Smooth muscle cell (in vitro differentiated cells): ENCODE measurements at regions not wholly inside any gene's neighbourhood (a gene's known extent, or its start where the extent isn't known, plus 50 kb on each side); places are given as distances from the start of the nearest gene placed in this dataset.

Experiments used
- DNase-seq: peaks from one replicate; lab custom pipeline; 2025; ENCODE audit not compliant: unreplicated experiment; lab: John Stamatoyannopoulos, UW
- H2AFZ ChIP-seq: fragments of 200-600 bp; sonication (generic); 2 replicates; pipeline ENCODE4 v1.6.0; 2016; ENCODE audit warnings: antibody characterized with exemption, low read depth, mild to moderate bottlenecking
- H3F3A ChIP-seq: fragments of 200-600 bp; sonication (generic); 2 replicates; pipeline ENCODE4 v1.6.0; 2017; ENCODE audit warnings: antibody characterized with exemption, low read depth
- H3K27ac ChIP-seq: fragments of 200-600 bp; sonication (generic); 2 replicates; pipeline ENCODE4 v1.5.1; 2016; ENCODE audit warnings: low read depth, mild to moderate bottlenecking
- H3K27me3 ChIP-seq: fragments of 200-600 bp; sonication (generic); 2 replicates; pipeline ENCODE4 v1.6.1; 2016; ENCODE audit warnings: low read depth, mild to moderate bottlenecking
- H3K36me3 ChIP-seq: fragments of 200-600 bp; sonication (generic); 2 replicates; pipeline ENCODE4 v1.5.1; 2016; ENCODE audit warnings: low read depth
- H3K4me1 ChIP-seq: fragments of 200-600 bp; sonication (generic); 2 replicates; pipeline ENCODE4 v1.5.1; 2016; ENCODE audit warnings: low read depth
- H3K4me2 ChIP-seq: fragments of 200-600 bp; sonication (generic); 2 replicates; pipeline ENCODE4 v1.6.0; 2016; ENCODE audit warnings: mild to moderate bottlenecking
- H3K4me3 ChIP-seq: fragments of 200-600 bp; sonication (generic); 2 replicates; pipeline ENCODE4 v1.5.1; 2016; ENCODE audit warnings: mild to moderate bottlenecking
- H3K79me2 ChIP-seq: fragments of 200-600 bp; sonication (generic); 2 replicates; pipeline ENCODE4 v1.6.0; 2016; ENCODE audit warnings: low read depth, mild to moderate bottlenecking
- H3K9ac ChIP-seq: fragments of 200-600 bp; sonication (generic); 2 replicates; pipeline ENCODE4 v1.6.0; 2016; ENCODE audit warnings: low read depth
- H3K9me3 ChIP-seq: fragments of 200-600 bp; sonication (generic); replicated peaks from 2 replicates; pipeline ENCODE4 v1.5.1; 2016; ENCODE audit warnings: low read depth
- H4K20me1 ChIP-seq: fragments of 200-600 bp; sonication (generic); 2 replicates; pipeline ENCODE4 v1.6.0; 2016; ENCODE audit warnings: low read depth
- WGBS: methylation state at CpG from one replicate; pipeline ENCODE4 v1.1.7; 2016; ENCODE audit warnings: low lambda C conversion rate; 5-methylcytosine and 5-hydroxymethylcytosine counted together
- TF ChIP-seq, protein P1 (sequence below): fragments of 200-600 bp; sonication (generic); IDR thresholded peaks from 2 replicates; pipeline ENCODE4 v1.5.1; 2017; ENCODE audit warnings: borderline replicate concordance, mild to moderate bottlenecking, antibody characterized with exemption; ENCODE audit not compliant: insufficient read depth, poor library complexity, severe bottlenecking

DNA sequence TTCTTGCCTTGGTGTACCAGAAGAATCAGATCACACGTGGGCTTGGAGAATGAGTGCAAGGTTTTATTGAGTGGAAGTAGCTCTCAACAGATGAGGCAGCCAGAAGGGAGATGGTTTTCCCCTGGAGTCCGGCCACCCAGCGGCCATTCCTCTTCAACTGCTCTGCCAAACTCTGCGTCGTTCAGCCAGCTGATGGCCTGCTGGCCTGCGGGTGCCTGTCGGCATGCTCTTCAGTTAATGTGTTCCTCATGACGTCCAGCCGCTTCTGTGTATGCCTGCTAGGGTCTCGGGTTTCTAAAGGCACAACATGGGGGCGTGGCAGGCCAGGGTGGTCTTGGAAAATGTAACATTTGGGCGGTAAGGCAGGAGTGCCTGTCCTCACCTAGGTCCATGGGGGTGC lies 487.9 kb upstream of the LRRC4C start:
- no peak for DNase-seq
- H3K4me3 ChIP-seq: no peak overlapping the region
- no peaks in the 10 kb centered on the region for H4K20me1 ChIP-seq
- TF ChIP-seq, protein P1, sequence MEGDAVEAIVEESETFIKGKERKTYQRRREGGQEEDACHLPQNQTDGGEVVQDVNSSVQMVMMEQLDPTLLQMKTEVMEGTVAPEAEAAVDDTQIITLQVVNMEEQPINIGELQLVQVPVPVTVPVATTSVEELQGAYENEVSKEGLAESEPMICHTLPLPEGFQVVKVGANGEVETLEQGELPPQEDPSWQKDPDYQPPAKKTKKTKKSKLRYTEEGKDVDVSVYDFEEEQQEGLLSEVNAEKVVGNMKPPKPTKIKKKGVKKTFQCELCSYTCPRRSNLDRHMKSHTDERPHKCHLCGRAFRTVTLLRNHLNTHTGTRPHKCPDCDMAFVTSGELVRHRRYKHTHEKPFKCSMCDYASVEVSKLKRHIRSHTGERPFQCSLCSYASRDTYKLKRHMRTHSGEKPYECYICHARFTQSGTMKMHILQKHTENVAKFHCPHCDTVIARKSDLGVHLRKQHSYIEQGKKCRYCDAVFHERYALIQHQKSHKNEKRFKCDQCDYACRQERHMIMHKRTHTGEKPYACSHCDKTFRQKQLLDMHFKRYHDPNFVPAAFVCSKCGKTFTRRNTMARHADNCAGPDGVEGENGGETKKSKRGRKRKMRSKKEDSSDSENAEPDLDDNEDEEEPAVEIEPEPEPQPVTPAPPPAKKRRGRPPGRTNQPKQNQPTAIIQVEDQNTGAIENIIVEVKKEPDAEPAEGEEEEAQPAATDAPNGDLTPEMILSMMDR: no peak
- H3K27me3 ChIP-seq: no peaks in the 10 kb centered on the region
- H2AFZ ChIP-seq: no peak overlapping the region
- H3F3A ChIP-seq: no peaks in the 10 kb centered on the region
- no peaks in the 10 kb centered on the region for H3K9me3 ChIP-seq
- no peaks in the 10 kb centered on the region for H3K79me2 ChIP-seq
- no peaks in the 10 kb centered on the region for H3K36me3 ChIP-seq
- no peaks in the 10 kb centered on the region for H3K4me1 ChIP-seq
- H3K27ac ChIP-seq: no peak overlapping the region
- 91% methylated on average over 12 of the region's 12 CpGs for WGBS
- no peak overlapping the region for H3K9ac ChIP-seq
- H3K4me2 ChIP-seq: no peak overlapping the region

DNA sequence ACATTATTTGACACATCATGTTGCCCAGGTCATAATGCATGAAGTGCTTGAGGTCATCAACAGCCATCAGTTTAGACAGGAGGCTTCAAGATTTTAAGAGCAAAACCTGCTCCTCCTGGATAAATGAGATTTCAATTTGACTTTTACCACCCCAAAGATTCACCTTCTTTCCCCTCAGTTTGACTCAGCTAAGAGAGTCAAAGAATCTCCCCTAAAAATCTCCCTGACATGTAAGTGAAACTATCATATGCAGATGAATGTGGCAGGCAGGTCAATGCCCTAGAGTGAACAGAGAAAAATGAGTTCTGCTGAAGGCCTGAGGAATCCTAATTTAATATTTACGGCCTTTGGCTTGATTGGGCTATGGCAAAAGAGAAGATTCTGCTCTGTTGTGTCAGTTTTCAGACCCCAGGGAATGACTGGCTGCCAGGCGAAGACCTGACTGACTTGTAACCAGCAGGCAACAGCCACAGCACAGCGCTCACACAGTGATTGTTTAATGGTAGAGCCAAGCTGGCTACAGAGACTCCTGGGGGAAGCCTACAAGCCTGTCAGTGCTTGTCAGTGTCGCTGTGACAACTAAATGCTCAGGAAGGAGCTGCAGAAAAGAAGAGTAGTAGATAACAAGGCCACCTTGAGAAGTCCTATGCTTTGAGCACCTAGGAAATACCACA lies 491.2 kb upstream of the LRRC4C start:
- no peak for DNase-seq
- no peak overlapping the region for H3K27ac ChIP-seq
- no peak overlapping the region for H2AFZ ChIP-seq
- WGBS: 76% methylated on average over 4 of the region's 4 CpGs
- no peak overlapping the region for H3K4me3 ChIP-seq
- H4K20me1 ChIP-seq: no peaks in the 10 kb centered on the region
- no peaks in the 10 kb centered on the region for H3F3A ChIP-seq
- TF ChIP-seq, protein P1: no peak
- no peaks in the 10 kb centered on the region for H3K36me3 ChIP-seq
- H3K27me3 ChIP-seq: no peaks in the 10 kb centered on the region
- H3K79me2 ChIP-seq: no peaks in the 10 kb centered on the region
- no peaks in the 10 kb centered on the region for H3K9me3 ChIP-seq
- H3K4me1 ChIP-seq: no peaks in the 10 kb centered on the region
- H3K9ac ChIP-seq: no peak overlapping the region
- H3K4me2 ChIP-seq: no peak overlapping the region

DNA sequence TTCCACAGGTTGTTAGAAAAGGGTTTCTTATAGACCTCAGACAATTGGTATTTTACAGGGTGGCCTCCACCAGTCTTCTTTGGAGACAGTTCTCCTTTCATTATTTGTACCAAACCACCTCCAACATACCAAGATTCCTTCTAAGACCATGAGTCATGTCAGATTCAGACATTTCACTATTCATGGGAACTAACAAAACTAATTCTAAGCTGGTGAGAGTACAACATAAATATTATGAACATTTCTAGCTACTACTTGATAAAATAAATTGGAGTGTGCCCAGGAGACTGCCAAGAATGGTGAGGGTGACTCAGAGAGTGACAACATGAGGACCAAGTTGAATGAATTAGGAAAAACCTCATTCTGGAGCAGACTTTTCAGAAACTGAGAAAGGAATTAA lies 494.6 kb upstream of the LRRC4C start:
- no peaks in the 10 kb centered on the region for H3K79me2 ChIP-seq
- H3K27me3 ChIP-seq: no peaks in the 10 kb centered on the region
- H4K20me1 ChIP-seq: no peaks in the 10 kb centered on the region
- no peak overlapping the region for H3K4me3 ChIP-seq
- no peaks in the 10 kb centered on the region for H3K9me3 ChIP-seq
- no peak overlapping the region for H2AFZ ChIP-seq
- no peak for DNase-seq
- no peak overlapping the region for H3K4me2 ChIP-seq
- H3F3A ChIP-seq: no peaks in the 10 kb centered on the region
- TF ChIP-seq, protein P1: no peak
- no peaks in the 10 kb centered on the region for H3K36me3 ChIP-seq
- no peaks in the 10 kb centered on the region for H3K4me1 ChIP-seq
- H3K27ac ChIP-seq: peak overlapping the region; percentile 8
- no peak overlapping the region for H3K9ac ChIP-seq

DNA sequence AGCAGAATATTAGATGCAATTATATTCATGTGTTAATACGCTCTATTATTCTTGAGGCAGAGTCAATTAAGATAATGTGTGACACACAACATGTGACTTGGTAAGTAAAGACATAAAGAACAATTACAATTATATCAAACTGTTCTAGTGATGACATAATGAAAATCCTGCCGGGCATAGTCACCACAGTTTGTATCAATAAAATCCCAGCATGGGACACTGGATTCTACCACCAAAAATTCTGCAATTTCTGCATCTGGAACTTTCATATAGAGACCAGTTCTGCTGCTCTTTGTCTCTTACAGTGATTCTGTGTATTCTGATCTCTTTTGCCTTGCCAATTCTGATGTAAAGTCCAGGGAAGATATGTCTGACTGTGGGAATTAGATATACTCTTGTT lies 495.6 kb upstream of the LRRC4C start:
- no peak for DNase-seq
- TF ChIP-seq, protein P1: no peak
- Histone ChIP-seq H3K36me3 (no peaks in the 10 kb centered on the region), H3F3A (no peaks in the 10 kb centered on the region), H3K4me1 (no peaks in the 10 kb centered on the region), H3K4me2 (no peak overlapping the region), H3K9me3 (no peaks in the 10 kb centered on the region), H2AFZ (no peak overlapping the region), H4K20me1 (no peaks in the 10 kb centered on the region), H3K9ac (no peak overlapping the region), H3K4me3 (no peak overlapping the region), H3K79me2 (no peaks in the 10 kb centered on the region), H3K27ac (no peak overlapping the region), H3K27me3 (no peaks in the 10 kb centered on the region)
- 97% methylated on average over 2 of the region's 2 CpGs for WGBS
